ENCODE measurements at regions not wholly inside any gene's neighbourhood (a gene's known extent, or its start where the extent isn't known, plus 50 kb on each side); places are given as distances from the start of the nearest gene placed in this dataset.

- in situ Hi-C loops (cut with HindIII; ENCODE audit: low sequenced_read_pairs), result no loop called here
- no peak for DNase-seq (ENCODE audit: low read depth, low spot score)
- H3K4me3 ChIP-seq (ENCODE audit: low read depth, low read length), result no peak overlapping the region
- no peak for TF ChIP-seq CTCF (IDR thresholded peaks at IDR 0.05; ENCODE audit: low read depth, low read length)
Measured at GRCh38 chr15:93178371-93178770, 89.4 kb upstream of the RGMA start.

- H3K4me3 ChIP-seq (ENCODE audit: low read depth, low read length), result no peak overlapping the region
- no peak for DNase-seq (ENCODE audit: low read depth, low spot score)
- TF ChIP-seq CTCF (IDR thresholded peaks at IDR 0.05; ENCODE audit: low read depth, low read length), result no peak
- in situ Hi-C loops (cut with HindIII; ENCODE audit: low sequenced_read_pairs), result no loop called here
Measured at GRCh38 chr15:93176065-93176464, 87.1 kb upstream of the RGMA start.

- TF ChIP-seq CTCF (IDR thresholded peaks at IDR 0.05; ENCODE audit: low read depth, low read length), result no peak
- in situ Hi-C loops (cut with HindIII; ENCODE audit: low sequenced_read_pairs), result no loop called here
- DNase-seq (ENCODE audit: low read depth, low spot score), result no peak
Measured at GRCh38 chr15:93174836-93175235, 85.8 kb upstream of the RGMA start.

GRCh38 chr15:93173369-93173768 lies 84.4 kb upstream of the RGMA start:
- peak; percentile 68 for DNase-seq (ENCODE audit: low read depth, low spot score)
- no peak for TF ChIP-seq CTCF (IDR thresholded peaks at IDR 0.05; ENCODE audit: low read depth, low read length)
- in situ Hi-C loops (cut with HindIII; ENCODE audit: low sequenced_read_pairs), result no loop called here
- H3K4me3 ChIP-seq (ENCODE audit: low read depth, low read length), result no peak overlapping the region

More at GRCh38 chr15:93174836-93175235, 85.8 kb upstream of the RGMA start:
- no peak overlapping the region for H3K4me3 ChIP-seq (ENCODE audit: low read depth, low read length)

GRCh38 chr15:93171476-93171875 lies 82.5 kb upstream of the RGMA start:
- in situ Hi-C loops (cut with HindIII; ENCODE audit: low sequenced_read_pairs), result no loop called here
- no peak overlapping the region for H3K4me3 ChIP-seq (ENCODE audit: low read depth, low read length)
- no peak for TF ChIP-seq CTCF (IDR thresholded peaks at IDR 0.05; ENCODE audit: low read depth, low read length)
- no peak for DNase-seq (ENCODE audit: low read depth, low spot score)

GRCh38 chr15:93170329-93170728 lies 81.3 kb upstream of the RGMA start:
- no peak for DNase-seq (ENCODE audit: low read depth, low spot score)
- in situ Hi-C loops (cut with HindIII; ENCODE audit: low sequenced_read_pairs), result no loop called here
- H3K4me3 ChIP-seq (ENCODE audit: low read depth, low read length), result no peak overlapping the region
- no peak for TF ChIP-seq CTCF (IDR thresholded peaks at IDR 0.05; ENCODE audit: low read depth, low read length)

- no peak for TF ChIP-seq CTCF (IDR thresholded peaks at IDR 0.05; ENCODE audit: low read depth, low read length)
- H3K4me3 ChIP-seq (ENCODE audit: low read depth, low read length), result no peak overlapping the region
- in situ Hi-C loops (cut with HindIII; ENCODE audit: low sequenced_read_pairs), result no loop called here
- DNase-seq (ENCODE audit: low read depth, low spot score), result peak; percentile 41
Measured at GRCh38 chr15:93168910-93169309, 79.9 kb upstream of the RGMA start.
